ENCODE measurements at regions not wholly inside any gene's neighbourhood (a gene's known extent, or its start where the extent isn't known, plus 50 kb on each side); places are given as distances from the start of the nearest gene placed in this dataset.

DNA sequence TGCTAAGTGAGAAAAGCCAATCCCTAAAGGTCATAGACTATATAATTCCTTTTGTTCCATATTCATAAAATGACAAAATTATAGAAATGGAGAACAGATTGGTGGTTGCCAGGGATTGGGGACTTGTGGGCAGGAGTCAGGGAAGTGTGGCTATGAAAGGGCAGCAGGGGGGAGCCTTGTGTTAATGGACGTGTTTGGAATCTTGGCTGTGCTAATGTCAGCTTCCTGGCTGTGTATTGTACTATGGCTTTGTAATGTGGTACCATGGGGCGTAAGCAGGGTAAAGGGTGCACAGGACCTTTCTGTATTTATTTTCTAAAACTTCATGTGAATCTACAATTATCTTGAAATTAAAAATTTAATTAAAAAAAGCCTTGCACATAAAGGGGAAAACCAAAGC lies 248.5 kb downstream of the UQCRFS1 start:
- Histone ChIP-seq H3K4me3 (no peak overlapping the region), H3K36me3 (no peaks in the 10 kb centered on the region), H3K4me1 (peaks cover 0 to 26% (median 0%) of the 10 kb centered on the region in 4 donors), H3K27ac (no peak overlapping the region), H3K9me3 (no peaks in the 10 kb centered on the region), H3K27me3 (peaks cover 0 to 3% (median 0%) of the 10 kb centered on the region in 3 donors)
- TF ChIP-seq EP300 (IDR thresholded peaks at IDR 0.05) (no peak), CTCF (IDR thresholded peaks at IDR 0.05) (no peak), POLR2AphosphoS5 (IDR thresholded peaks at IDR 0.05) (no peak), POLR2A (IDR thresholded peaks at IDR 0.05) (no peak)
- no peak for DNase-seq
- intact Hi-C loops (cut with DNase I), result no loop called here
- 70 to 71% methylated on average over 2 of the region's 2 CpGs for WGBS, 2 donors

GRCh38 chr19:28963486-28964250 lies 249.3 kb downstream of the UQCRFS1 start:
- no peak for TF ChIP-seq EP300 (IDR thresholded peaks at IDR 0.05)
- TF ChIP-seq POLR2A (IDR thresholded peaks at IDR 0.05), result no peak
- no peak for TF ChIP-seq CTCF (IDR thresholded peaks at IDR 0.05)
- TF ChIP-seq POLR2AphosphoS5 (IDR thresholded peaks at IDR 0.05), result no peak
- 76 to 77% methylated on average over 7 of the region's 7 CpGs for WGBS, 2 donors

GRCh38 chr19:28961772-28962500 lies 251.0 kb downstream of the UQCRFS1 start:
- Histone ChIP-seq H3K4me3 (no peak overlapping the region), H3K27ac (no peak overlapping the region), H3K4me1 (peaks cover 0 to 20% (median 0%) of the 10 kb centered on the region in 4 donors), H3K9me3 (no peaks in the 10 kb centered on the region), H3K27me3 (no peaks in the 10 kb centered on the region), H3K36me3 (no peaks in the 10 kb centered on the region)
- no peak for DNase-seq
- WGBS, 2 donors, result 76 to 89% methylated on average over 1 of the region's 1 CpG
- TF ChIP-seq CTCF (IDR thresholded peaks at IDR 0.05) (no peak), EP300 (IDR thresholded peaks at IDR 0.05) (no peak), POLR2A (IDR thresholded peaks at IDR 0.05) (no peak), POLR2AphosphoS5 (IDR thresholded peaks at IDR 0.05) (no peak)
- intact Hi-C loops (cut with DNase I), result no loop called here

More at GRCh38 chr19:28963486-28964250, 249.3 kb downstream of the UQCRFS1 start:
- Histone ChIP-seq H3K36me3 (no peaks in the 10 kb centered on the region), H3K27me3 (peaks cover 0 to 3% (median 0%) of the 10 kb centered on the region in 3 donors), H3K4me3 (no peak overlapping the region), H3K9me3 (no peaks in the 10 kb centered on the region), H3K4me1 (peaks cover 0 to 26% (median 0%) of the 10 kb centered on the region in 4 donors), H3K27ac (no peak overlapping the region)
- intact Hi-C loops (cut with DNase I), result no loop called here
- DNase-seq, result no peak

GRCh38 chr19:28960986-28961705 lies 251.8 kb downstream of the UQCRFS1 start:
- peaks cover 0 to 15% (median 0%) of the 10 kb centered on the region in 4 donors for H3K4me1 ChIP-seq
- no peak overlapping the region for H3K27ac ChIP-seq
- no peak for TF ChIP-seq EP300 (IDR thresholded peaks at IDR 0.05)
- H3K27me3 ChIP-seq, result no peaks in the 10 kb centered on the region
- no peaks in the 10 kb centered on the region for H3K9me3 ChIP-seq
- no peak for DNase-seq
- H3K4me3 ChIP-seq, result no peak overlapping the region
- 67 to 78% methylated on average over 4 of the region's 4 CpGs for WGBS, 2 donors
- intact Hi-C loops (cut with DNase I), result no loop called here
- H3K36me3 ChIP-seq, result no peaks in the 10 kb centered on the region

- intact Hi-C loops (cut with DNase I), result no loop called here
- Histone ChIP-seq H3K36me3 (no peaks in the 10 kb centered on the region), H3K4me1 (peaks cover 0 to 15% (median 0%) of the 10 kb centered on the region in 4 donors), H3K9me3 (no peaks in the 10 kb centered on the region), H3K27me3 (no peaks in the 10 kb centered on the region), H3K4me3 (no peak overlapping the region), H3K27ac (no peak overlapping the region)
- 87 to 89% methylated on average over 1 of the region's 1 CpG for WGBS, 2 donors
- TF ChIP-seq CTCF (IDR thresholded peaks at IDR 0.05), result no peak
- TF ChIP-seq EP300 (IDR thresholded peaks at IDR 0.05), result no peak
- no peak for TF ChIP-seq POLR2AphosphoS5 (IDR thresholded peaks at IDR 0.05)
- no peak for TF ChIP-seq POLR2A (IDR thresholded peaks at IDR 0.05)
- no peak for DNase-seq
These were observed 252.4 kb downstream of the UQCRFS1 start for GRCh38 chr19:28960586-28960985.

Data from sigmoid colon (tissue), 6 donors.